AML-193 (cell line): ENCODE measurements at regions not wholly inside any gene's neighbourhood (a gene's known extent, or its start where the extent isn't known, plus 50 kb on each side); places are given as distances from the start of the nearest gene placed in this dataset.
"Not testable (repeated sequence)": the region's sequence is repeated elsewhere in the genome, so short reads cannot be mapped to it uniquely, and the experiment has no call there.

ENCODE experiments used
- DNase-seq, 2 experiments: peaks; one replicate each; lab custom pipeline; 2025; lab: John Stamatoyannopoulos, UW

- DNase-seq, result no peak
Observed at GRCh38 chr4:57182132-57182874, 72.1 kb upstream of the IGFBP7 start.

GRCh38 chr4:57173136-57173535, 63.0 kb upstream of the IGFBP7 start:
- not testable (repeated sequence) for DNase-seq

DNA sequence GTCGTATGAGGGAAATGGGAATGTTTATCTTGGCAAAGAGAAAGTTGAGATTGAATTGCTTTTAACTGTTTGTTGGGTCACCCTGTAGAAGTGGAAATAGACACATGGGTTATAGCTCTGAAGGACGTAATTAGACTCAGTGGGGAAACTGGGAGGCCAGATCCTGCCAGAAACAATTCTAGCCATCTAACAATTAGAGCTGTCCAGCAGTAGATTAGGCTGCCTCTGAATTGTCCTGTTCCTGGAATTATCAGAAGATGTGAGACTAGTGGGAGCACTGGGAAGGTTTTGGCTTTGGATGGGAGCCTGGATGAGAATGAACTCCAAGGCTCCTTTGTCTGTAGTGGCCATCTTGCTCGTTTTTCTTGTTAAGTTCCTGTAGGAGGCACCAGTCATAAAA, 61.9 kb upstream of the IGFBP7 start:
- DNase-seq, result no peak

DNA sequence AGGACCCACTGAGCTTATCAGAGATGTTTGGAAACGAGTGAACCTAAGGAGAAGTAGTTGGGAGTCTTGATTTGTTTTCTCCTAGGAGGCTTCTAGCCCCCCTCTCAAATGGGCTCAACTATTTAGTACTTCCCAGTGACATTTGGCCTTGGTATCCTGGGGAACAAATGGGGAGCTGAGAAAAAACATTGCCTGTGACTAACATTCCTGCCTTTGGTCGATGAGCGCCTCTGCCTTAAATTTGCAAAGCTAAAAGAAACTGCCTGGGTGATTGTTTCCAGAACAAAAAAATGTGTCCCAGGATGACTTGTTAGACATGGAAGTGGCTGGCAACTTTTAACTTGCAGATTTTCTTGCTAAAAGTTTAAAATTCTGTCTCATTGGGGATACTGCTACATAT, 58.8 kb upstream of the IGFBP7 start:
- no peak for DNase-seq

GRCh38 chr4:57163530-57164459, 53.6 kb upstream of the IGFBP7 start:
- DNase-seq, result peak; percentile 70 to 79

GRCh38 chr4:57162499-57163019, 52.4 kb upstream of the IGFBP7 start:
- DNase-seq, result no peak
